ENCODE measurements at regions not wholly inside any gene's neighbourhood (a gene's known extent, or its start where the extent isn't known, plus 50 kb on each side); places are given as distances from the start of the nearest gene placed in this dataset.
A peak's percentile ranks its signal among the peaks of the same experiment; 100 is the strongest.

DNA sequence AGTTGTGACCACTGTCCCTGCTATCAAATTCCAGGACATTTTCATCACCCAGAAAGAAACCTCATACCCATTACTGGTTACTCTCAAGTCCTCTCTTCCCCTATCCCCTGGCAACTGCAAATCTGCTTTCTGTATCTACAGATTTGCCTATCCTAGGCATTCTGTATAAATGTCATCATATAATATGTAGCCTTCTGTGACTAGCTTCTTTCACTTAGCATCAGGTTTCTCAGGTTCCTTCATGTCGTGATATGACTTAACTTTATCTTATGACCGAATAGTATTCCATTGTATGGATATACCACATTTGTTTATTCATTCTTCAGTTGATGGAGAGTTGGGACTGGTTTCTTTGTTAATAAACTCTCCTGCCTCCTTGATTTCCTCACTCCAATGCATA is 60.5 kb downstream of the PMAIP1 start:
- intact Hi-C loops (cut with DNase I), result no loop called here
- Histone ChIP-seq H3K27ac (no peak overlapping the region), H3K27me3 (peaks cover 4% of the 10 kb centered on the region), H3K9me3 (replicated peaks in 1 of 3) (no peaks in the 10 kb centered on the region), H3K4me1 (replicated peaks in 1 of 2) (no peaks in the 10 kb centered on the region), H3K36me3 (replicated peaks in 1 of 2) (no peaks in the 10 kb centered on the region), H3K4me3 (no peak overlapping the region)
- no peak for DNase-seq
- TF ChIP-seq, protein P1, sequence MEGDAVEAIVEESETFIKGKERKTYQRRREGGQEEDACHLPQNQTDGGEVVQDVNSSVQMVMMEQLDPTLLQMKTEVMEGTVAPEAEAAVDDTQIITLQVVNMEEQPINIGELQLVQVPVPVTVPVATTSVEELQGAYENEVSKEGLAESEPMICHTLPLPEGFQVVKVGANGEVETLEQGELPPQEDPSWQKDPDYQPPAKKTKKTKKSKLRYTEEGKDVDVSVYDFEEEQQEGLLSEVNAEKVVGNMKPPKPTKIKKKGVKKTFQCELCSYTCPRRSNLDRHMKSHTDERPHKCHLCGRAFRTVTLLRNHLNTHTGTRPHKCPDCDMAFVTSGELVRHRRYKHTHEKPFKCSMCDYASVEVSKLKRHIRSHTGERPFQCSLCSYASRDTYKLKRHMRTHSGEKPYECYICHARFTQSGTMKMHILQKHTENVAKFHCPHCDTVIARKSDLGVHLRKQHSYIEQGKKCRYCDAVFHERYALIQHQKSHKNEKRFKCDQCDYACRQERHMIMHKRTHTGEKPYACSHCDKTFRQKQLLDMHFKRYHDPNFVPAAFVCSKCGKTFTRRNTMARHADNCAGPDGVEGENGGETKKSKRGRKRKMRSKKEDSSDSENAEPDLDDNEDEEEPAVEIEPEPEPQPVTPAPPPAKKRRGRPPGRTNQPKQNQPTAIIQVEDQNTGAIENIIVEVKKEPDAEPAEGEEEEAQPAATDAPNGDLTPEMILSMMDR (IDR thresholded peaks at IDR 0.05), result no peak
- TF ChIP-seq POLR2A (IDR thresholded peaks at IDR 0.05), result no peak
- WGBS, 4 donors, result 88 to 96% (median 91%) methylated on average over 2 of the region's 2 CpGs

DNA sequence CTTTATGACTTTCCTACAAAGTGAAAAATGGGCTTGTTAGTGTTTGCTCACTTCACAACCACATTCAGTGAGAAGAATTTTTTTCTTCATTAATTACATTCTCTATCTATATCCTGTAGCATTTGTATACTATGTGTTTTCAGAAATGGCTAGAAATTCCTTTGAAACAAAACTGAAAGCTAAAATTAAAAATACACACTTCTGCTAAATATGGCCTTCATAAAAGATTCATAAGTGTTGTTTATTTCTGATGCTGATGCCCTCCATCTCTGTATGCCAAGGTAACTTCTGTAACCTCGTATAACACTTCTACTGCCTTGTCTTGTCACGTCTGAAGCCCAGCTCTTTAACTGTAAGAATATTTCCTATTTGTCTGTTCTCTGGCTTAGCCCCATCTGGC is 59.8 kb downstream of the PMAIP1 start:
- H3K4me3 ChIP-seq, result no peak overlapping the region
- no peaks in the 10 kb centered on the region for H3K9me3 ChIP-seq (replicated peaks in 1 of 3)
- peaks cover 4% of the 10 kb centered on the region for H3K27me3 ChIP-seq
- no peaks in the 10 kb centered on the region for H3K4me1 ChIP-seq (replicated peaks in 1 of 2)
- WGBS, 4 donors, result 65 to 78% (median 67%) methylated on average over 2 of the region's 2 CpGs
- DNase-seq, result no peak
- H3K27ac ChIP-seq, result no peak overlapping the region
- no peaks in the 10 kb centered on the region for H3K36me3 ChIP-seq (replicated peaks in 1 of 2)
- TF ChIP-seq POLR2A (IDR thresholded peaks at IDR 0.05), result no peak
- TF ChIP-seq, protein P1 (IDR thresholded peaks at IDR 0.05), result no peak
- intact Hi-C loops (cut with DNase I), result no loop called here

DNA sequence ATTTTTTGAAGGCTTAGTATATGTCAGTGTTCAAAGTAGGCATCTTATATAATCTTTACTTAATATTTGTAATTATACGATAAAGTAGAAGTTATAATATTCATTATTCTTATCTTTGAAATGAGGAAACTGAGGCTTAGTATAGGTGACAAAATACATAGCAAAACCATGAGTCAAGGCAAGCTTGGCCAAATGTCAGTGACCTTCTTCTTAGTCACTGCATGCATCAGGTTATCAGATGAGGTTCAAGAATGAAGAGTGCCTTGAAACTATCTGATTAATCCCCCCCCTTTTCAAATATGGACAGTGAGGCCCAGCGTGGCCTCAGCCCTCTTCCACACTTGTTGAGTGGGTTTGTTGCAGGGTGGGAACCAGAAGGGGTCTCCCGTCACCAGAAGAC is 59.3 kb downstream of the PMAIP1 start:
- Histone ChIP-seq H3K4me1 (replicated peaks in 1 of 2) (no peaks in the 10 kb centered on the region), H3K27me3 (peaks cover 3% of the 10 kb centered on the region), H3K9me3 (replicated peaks in 1 of 3) (no peaks in the 10 kb centered on the region), H3K27ac (no peak overlapping the region), H3K4me3 (no peak overlapping the region), H3K36me3 (replicated peaks in 1 of 2) (no peaks in the 10 kb centered on the region)
- no peak for DNase-seq
- TF ChIP-seq POLR2A (IDR thresholded peaks at IDR 0.05), result no peak
- TF ChIP-seq, protein P1 (IDR thresholded peaks at IDR 0.05), result no peak
- intact Hi-C loops (cut with DNase I), result no loop called here
- WGBS, 4 donors, result 71 to 85% (median 78%) methylated on average over 3 of the region's 3 CpGs

DNA sequence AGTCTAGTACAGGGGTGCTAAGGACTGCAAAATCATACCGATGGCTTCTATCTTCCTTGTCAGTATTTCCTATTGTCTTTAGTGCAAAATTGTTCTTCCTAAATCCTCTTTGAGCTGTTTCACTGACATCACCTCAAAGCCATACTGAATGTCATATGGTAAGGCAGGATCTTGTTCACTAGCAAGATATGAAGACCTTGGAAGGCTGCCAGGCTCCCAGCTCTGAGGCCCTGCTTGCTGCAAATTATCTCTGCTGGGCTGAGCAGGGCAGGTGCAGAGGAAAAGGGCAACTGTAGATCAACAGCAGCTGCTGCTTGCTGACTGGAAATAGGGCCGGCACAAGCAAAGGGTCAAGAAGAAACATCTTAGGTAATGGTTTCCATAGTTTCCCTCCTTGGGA is 58.2 kb downstream of the PMAIP1 start:
- TF ChIP-seq, protein P1 (IDR thresholded peaks at IDR 0.05), result no peak
- TF ChIP-seq POLR2A (IDR thresholded peaks at IDR 0.05), result no peak
- peak; percentile 54 to 85 (median 75) for DNase-seq
- H3K4me1 ChIP-seq (replicated peaks in 1 of 2), result no peaks in the 10 kb centered on the region
- WGBS, 4 donors, result 9 to 15% (median 11%) methylated on average over 2 of the region's 2 CpGs
- H3K4me3 ChIP-seq, result no peak overlapping the region
- no peak overlapping the region for H3K27ac ChIP-seq
- intact Hi-C loops (cut with DNase I), result no loop called here
- H3K36me3 ChIP-seq (replicated peaks in 1 of 2), result no peaks in the 10 kb centered on the region
- H3K9me3 ChIP-seq (replicated peaks in 1 of 3), result no peaks in the 10 kb centered on the region
- no peaks in the 10 kb centered on the region for H3K27me3 ChIP-seq

All from adrenal gland (tissue), 9 donors.